ENCODE measurements at regions not wholly inside any gene's neighbourhood (a gene's known extent, or its start where the extent isn't known, plus 50 kb on each side); places are given as distances from the start of the nearest gene placed in this dataset.

GRCh38 chr3:30263238-30263924 is 343.0 kb upstream of the TGFBR2 start:
- no peaks in the 10 kb centered on the region for H3K36me3 ChIP-seq
- H4K20me1 ChIP-seq (ENCODE audit: low read depth), result no peaks in the 10 kb centered on the region
- H3K9me3 ChIP-seq (ENCODE audit: low read depth), result no peaks in the 10 kb centered on the region
- H3K4me3 Mint-ChIP-seq, result no peak overlapping the region
- DNase-seq (ENCODE audit: low spot score), result no peak
- H3K79me2 ChIP-seq (ENCODE audit: low read depth), result no peaks in the 10 kb centered on the region
- H3K9ac ChIP-seq, result no peak overlapping the region
- H3K4me2 ChIP-seq, result no peak overlapping the region
- H3K27ac ChIP-seq, result no peak overlapping the region
- H3K27me3 Mint-ChIP-seq (ENCODE audit: insufficient read depth, low read depth), result peaks cover 2% of the 10 kb centered on the region
- H3K9me3 Mint-ChIP-seq, result peaks cover 20% of the 10 kb centered on the region
- TF ChIP-seq EZH2 (IDR thresholded peaks at IDR 0.05) (no peak), CTCF (IDR thresholded peaks at IDR 0.05) (no peak), EZH2phosphoT487 (IDR thresholded peaks at IDR 0.05) (no peak)
- no peak overlapping the region for H3K4me3 ChIP-seq
- H2AFZ ChIP-seq (replicated peaks), result no peak overlapping the region
- no peaks in the 10 kb centered on the region for H3K27me3 ChIP-seq
- no peaks in the 10 kb centered on the region for H3F3A ChIP-seq (ENCODE audit: low read depth)
- H3K27ac Mint-ChIP-seq, result no peak overlapping the region
- H3K4me1 ChIP-seq, result peaks cover 8% of the 10 kb centered on the region
- H3K4me1 Mint-ChIP-seq, result peaks cover 5% of the 10 kb centered on the region
- peaks cover 2% of the 10 kb centered on the region for H3K36me3 Mint-ChIP-seq

- Mint-ChIP-seq H3K4me1 (peaks cover 5% of the 10 kb centered on the region), H3K4me3 (no peak overlapping the region), H3K36me3 (peaks cover 2% of the 10 kb centered on the region), H3K27me3 (ENCODE audit: insufficient read depth, low read depth) (peaks cover 2% of the 10 kb centered on the region), H3K27ac (no peak overlapping the region), H3K9me3 (peaks cover 20% of the 10 kb centered on the region)
- Histone ChIP-seq H3K36me3 (no peaks in the 10 kb centered on the region), H3K79me2 (ENCODE audit: low read depth) (no peaks in the 10 kb centered on the region), H4K20me1 (ENCODE audit: low read depth) (no peaks in the 10 kb centered on the region), H3K4me3 (no peak overlapping the region), H3K4me1 (peaks cover 3% of the 10 kb centered on the region), H3K9me3 (ENCODE audit: low read depth) (no peaks in the 10 kb centered on the region), H3K27ac (no peak overlapping the region), H3K4me2 (no peak overlapping the region), H3K9ac (no peak overlapping the region), H3K27me3 (no peaks in the 10 kb centered on the region), H3F3A (ENCODE audit: low read depth) (no peaks in the 10 kb centered on the region), H2AFZ (replicated peaks) (no peak overlapping the region)
- no peak for DNase-seq (ENCODE audit: low spot score)
- no peak for TF ChIP-seq CTCF (IDR thresholded peaks at IDR 0.05)
- no peak for TF ChIP-seq EZH2 (IDR thresholded peaks at IDR 0.05)
- no peak for TF ChIP-seq EZH2phosphoT487 (IDR thresholded peaks at IDR 0.05)
These were observed 342.5 kb upstream of the TGFBR2 start for GRCh38 chr3:30263925-30264313.

- Histone ChIP-seq H3F3A (ENCODE audit: low read depth) (no peaks in the 10 kb centered on the region), H3K79me2 (ENCODE audit: low read depth) (no peaks in the 10 kb centered on the region), H3K27ac (no peak overlapping the region), H3K4me1 (no peaks in the 10 kb centered on the region), H3K9ac (no peak overlapping the region), H2AFZ (replicated peaks) (peak overlapping the region; percentile 10), H3K4me3 (no peak overlapping the region), H3K36me3 (no peaks in the 10 kb centered on the region), H4K20me1 (ENCODE audit: low read depth) (no peaks in the 10 kb centered on the region), H3K9me3 (ENCODE audit: low read depth) (no peaks in the 10 kb centered on the region), H3K4me2 (no peak overlapping the region), H3K27me3 (no peaks in the 10 kb centered on the region)
- Mint-ChIP-seq H3K27me3 (ENCODE audit: insufficient read depth, low read depth) (peaks cover 2% of the 10 kb centered on the region), H3K27ac (no peak overlapping the region), H3K36me3 (peaks cover 2% of the 10 kb centered on the region), H3K9me3 (peaks cover 20% of the 10 kb centered on the region), H3K4me3 (no peak overlapping the region), H3K4me1 (peaks cover 5% of the 10 kb centered on the region)
- TF ChIP-seq EZH2phosphoT487 (IDR thresholded peaks at IDR 0.05), result no peak
- no peak for TF ChIP-seq CTCF (IDR thresholded peaks at IDR 0.05)
- no peak for TF ChIP-seq EZH2 (IDR thresholded peaks at IDR 0.05)
- no peak for DNase-seq (ENCODE audit: low spot score)
These were observed 339.9 kb upstream of the TGFBR2 start for GRCh38 chr3:30266524-30266923.

All from neural progenitor cell (in vitro differentiated cells).